ENCODE measurements at regions not wholly inside any gene's neighbourhood (a gene's known extent, or its start where the extent isn't known, plus 50 kb on each side); places are given as distances from the start of the nearest gene placed in this dataset.

DNA sequence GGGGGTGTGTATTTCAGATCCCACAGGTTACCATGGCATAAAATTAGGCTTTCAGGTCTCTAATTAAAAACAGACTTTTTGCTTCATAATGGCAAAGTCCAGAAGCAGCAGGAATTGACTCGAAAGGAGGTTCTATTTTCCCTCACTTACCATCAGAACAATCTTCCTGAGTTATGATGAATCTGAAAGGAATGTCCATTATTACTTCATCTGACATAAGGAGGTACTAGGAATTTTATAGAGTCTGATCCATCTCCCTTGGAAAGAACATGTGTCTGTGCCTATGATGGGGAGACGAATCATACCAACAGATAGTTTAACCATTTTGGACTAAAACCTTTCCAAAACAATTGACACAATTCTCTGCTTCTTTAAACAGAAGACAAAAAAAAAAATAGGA is 206.3 kb upstream of the FGF13 start:
- TF ChIP-seq FOXK2 (IDR thresholded peaks at IDR 0.05) (no peak), BHLHE40 (IDR thresholded peaks at IDR 0.05; ENCODE audit: borderline replicate concordance) (no peak), TARDBP (IDR thresholded peaks at IDR 0.05) (no peak), SP1 (IDR thresholded peaks at IDR 0.05) (no peak), HDGF (IDR thresholded peaks at IDR 0.05; ENCODE audit: borderline replicate concordance) (no peak), CTBP1 (IDR thresholded peaks at IDR 0.05; ENCODE audit: borderline replicate concordance) (no peak), ELF4 (IDR thresholded peaks at IDR 0.05) (no peak), FOXA1 (IDR thresholded peaks at IDR 0.05) (no peak), L3MBTL2 (conservative IDR thresholded peaks at IDR 0.05) (no peak), NFRKB (IDR thresholded peaks at IDR 0.05) (no peak)
- TF ChIP-seq, protein P1, sequence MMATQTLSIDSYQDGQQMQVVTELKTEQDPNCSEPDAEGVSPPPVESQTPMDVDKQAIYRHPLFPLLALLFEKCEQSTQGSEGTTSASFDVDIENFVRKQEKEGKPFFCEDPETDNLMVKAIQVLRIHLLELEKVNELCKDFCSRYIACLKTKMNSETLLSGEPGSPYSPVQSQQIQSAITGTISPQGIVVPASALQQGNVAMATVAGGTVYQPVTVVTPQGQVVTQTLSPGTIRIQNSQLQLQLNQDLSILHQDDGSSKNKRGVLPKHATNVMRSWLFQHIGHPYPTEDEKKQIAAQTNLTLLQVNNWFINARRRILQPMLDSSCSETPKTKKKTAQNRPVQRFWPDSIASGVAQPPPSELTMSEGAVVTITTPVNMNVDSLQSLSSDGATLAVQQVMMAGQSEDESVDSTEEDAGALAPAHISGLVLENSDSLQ (IDR thresholded peaks at IDR 0.05) = no peak
